ENCODE measurements at regions not wholly inside any gene's neighbourhood (a gene's known extent, or its start where the extent isn't known, plus 50 kb on each side); places are given as distances from the start of the nearest gene placed in this dataset.

DNA sequence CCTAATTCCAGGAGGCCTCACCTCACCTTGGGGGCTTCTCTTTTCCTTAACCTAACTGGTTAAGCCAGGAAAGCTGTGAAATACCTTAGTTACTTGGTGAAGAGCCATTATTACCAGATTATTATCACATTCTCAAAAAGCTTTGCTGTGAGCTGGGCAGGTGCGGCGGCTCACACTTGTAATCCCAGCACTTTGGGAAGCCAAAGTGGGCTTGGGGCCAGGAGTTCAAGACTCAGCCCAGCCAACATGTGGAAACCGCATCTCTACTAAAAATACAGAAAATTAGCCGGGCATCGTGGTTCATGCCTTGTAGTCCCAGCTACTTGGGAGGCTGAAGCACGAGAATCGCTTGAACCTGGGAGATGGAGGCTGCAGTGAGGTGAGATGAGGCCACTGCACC lies 102.4 kb upstream of the KLF6 start:
- H3K4me3 ChIP-seq: no peak overlapping the region
- no peak for TF ChIP-seq CTCF (IDR thresholded peaks at IDR 0.05)
- DNase-seq (ENCODE audit: low spot score): no peak

GRCh38 chr10:3886641-3887251 lies 101.7 kb upstream of the KLF6 start:
- peak overlapping the region in 1 of 2 donors; percentile 6 for H3K4me3 ChIP-seq
- H3K4me1 ChIP-seq: peaks cover 0 to 24% of the 10 kb centered on the region in 2 donors
- no peak for TF ChIP-seq CTCF (IDR thresholded peaks at IDR 0.05)
- H3K27ac ChIP-seq: peak overlapping the region; percentile 81 to 85
- no peaks in the 10 kb centered on the region for H3K27me3 ChIP-seq
- no peaks in the 10 kb centered on the region for H3K36me3 ChIP-seq
- DNase-seq (ENCODE audit: low spot score): peak; percentile 79
- no peaks in the 10 kb centered on the region for H3K9me3 ChIP-seq

More for the DNA sequence above, 102.4 kb upstream of the KLF6 start:
- H3K36me3 ChIP-seq: no peaks in the 10 kb centered on the region
- no peaks in the 10 kb centered on the region for H3K27me3 ChIP-seq
- H3K9me3 ChIP-seq: no peaks in the 10 kb centered on the region
- peaks cover 0 to 24% of the 10 kb centered on the region in 2 donors for H3K4me1 ChIP-seq
- H3K27ac ChIP-seq: peak overlapping the region; percentile 81 to 85

- no peaks in the 10 kb centered on the region for H3K9me3 ChIP-seq
- no peak for DNase-seq (ENCODE audit: low spot score)
- TF ChIP-seq CTCF (IDR thresholded peaks at IDR 0.05): no peak
- H3K36me3 ChIP-seq: no peaks in the 10 kb centered on the region
- no peaks in the 10 kb centered on the region for H3K27me3 ChIP-seq
- peak overlapping the region in 1 of 2 donors; percentile 6 for H3K4me3 ChIP-seq
- H3K27ac ChIP-seq: peak overlapping the region; percentile 81 to 85
- H3K4me1 ChIP-seq: peaks cover 0 to 24% of the 10 kb centered on the region in 2 donors
Observed at GRCh38 chr10:3886191-3886590, 101.2 kb upstream of the KLF6 start.

GRCh38 chr10:3882855-3883254 lies 97.8 kb upstream of the KLF6 start:
- Histone ChIP-seq H3K27ac (no peak overlapping the region), H3K4me3 (no peak overlapping the region), H3K4me1 (peaks cover 0 to 19% of the 10 kb centered on the region in 2 donors), H3K9me3 (no peaks in the 10 kb centered on the region), H3K36me3 (no peaks in the 10 kb centered on the region), H3K27me3 (no peaks in the 10 kb centered on the region)
- no peak for DNase-seq (ENCODE audit: low spot score)
- no peak for TF ChIP-seq CTCF (IDR thresholded peaks at IDR 0.05)

DNA sequence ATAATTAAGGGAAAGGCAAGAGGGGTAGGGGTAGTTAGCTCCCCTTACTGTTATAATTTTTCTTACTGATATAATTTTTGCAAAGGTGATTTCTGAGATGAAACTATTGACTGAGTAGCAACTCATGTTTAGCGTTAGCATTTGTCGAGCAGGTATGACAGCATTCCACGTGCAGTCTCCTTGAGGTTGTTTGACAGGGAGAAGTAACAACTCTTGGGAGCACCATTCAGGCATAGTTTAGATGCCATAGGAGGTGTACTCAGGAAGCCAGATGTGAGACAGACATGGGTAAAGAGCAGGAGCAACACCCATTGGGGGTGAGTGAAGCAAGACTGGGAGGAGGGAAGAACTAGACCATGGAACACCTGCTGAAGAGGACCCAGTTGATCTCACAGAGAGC lies 96.6 kb upstream of the KLF6 start:
- H3K4me1 ChIP-seq: peaks cover 0 to 11% of the 10 kb centered on the region in 2 donors
- TF ChIP-seq CTCF (IDR thresholded peaks at IDR 0.05): no peak
- H3K27me3 ChIP-seq: no peaks in the 10 kb centered on the region
- DNase-seq (ENCODE audit: low spot score): no peak
- H3K4me3 ChIP-seq: no peak overlapping the region
- H3K9me3 ChIP-seq: no peaks in the 10 kb centered on the region
- H3K36me3 ChIP-seq: no peaks in the 10 kb centered on the region
- no peak overlapping the region for H3K27ac ChIP-seq

GRCh38 chr10:3879073-3879472 lies 94.1 kb upstream of the KLF6 start:
- no peaks in the 10 kb centered on the region for H3K36me3 ChIP-seq

More at GRCh38 chr10:3879073-3879472, 94.1 kb upstream of the KLF6 start:
- no peak for TF ChIP-seq CTCF (IDR thresholded peaks at IDR 0.05)
- H3K4me3 ChIP-seq: no peak overlapping the region
- no peaks in the 10 kb centered on the region for H3K27me3 ChIP-seq
- no peaks in the 10 kb centered on the region for H3K9me3 ChIP-seq
- DNase-seq (ENCODE audit: low spot score): no peak
- H3K27ac ChIP-seq: no peak overlapping the region
- peaks cover 0 to 13% of the 10 kb centered on the region in 2 donors for H3K4me1 ChIP-seq

Measured in right atrium auricular region (tissue), 2 donors.